Neuronal stem cell (in vitro differentiated cells): ENCODE measurements at regions not wholly inside any gene's neighbourhood (a gene's known extent, or its start where the extent isn't known, plus 50 kb on each side); places are given as distances from the start of the nearest gene placed in this dataset.

Experiments used
- DNase-seq: peaks from one replicate; pipeline ENCODE4 v3.0.0-alpha.2; 2013; ENCODE audit warnings: low spot score
- H2AFZ ChIP-seq: one replicate; pipeline ENCODE4 v1.6.1; 2013; ENCODE audit warnings: mild to moderate bottlenecking, low read length, inconsistent platforms
- H2AK5ac ChIP-seq: 2 replicates; pipeline ENCODE4 v1.6.1; 2013; ENCODE audit warnings: low read depth, mild to moderate bottlenecking, inconsistent platforms, low read length, moderate library complexity, mixed read lengths
- H2BK120ac ChIP-seq: 2 replicates; pipeline ENCODE4 v1.6.1; 2013; ENCODE audit warnings: low read depth, mild to moderate bottlenecking, inconsistent platforms, low read length, moderate library complexity, mixed read lengths
- H2BK12ac ChIP-seq: one replicate; pipeline ENCODE4 v1.6.1; 2013; ENCODE audit warnings: low read length, inconsistent platforms
- H2BK15ac ChIP-seq: 2 replicates; pipeline ENCODE4 v1.6.1; 2013; ENCODE audit warnings: mild to moderate bottlenecking, low read length, inconsistent platforms, mixed read lengths
- H2BK5ac ChIP-seq: one replicate; pipeline ENCODE4 v1.6.1; 2013; ENCODE audit warnings: inconsistent platforms, mild to moderate bottlenecking, low read length, moderate library complexity
- H3K14ac ChIP-seq: one replicate; pipeline ENCODE4 v1.6.1; 2013; ENCODE audit warnings: low read length, inconsistent platforms
- H3K18ac ChIP-seq: 2 replicates; pipeline ENCODE4 v1.6.1; 2013; ENCODE audit warnings: low read length, inconsistent platforms
- H3K23ac ChIP-seq: 2 replicates; pipeline ENCODE4 v1.6.1; 2013; ENCODE audit warnings: low read depth, mild to moderate bottlenecking, mixed read lengths, low read length, inconsistent platforms; ENCODE audit not compliant: poor library complexity
- H3K27ac ChIP-seq: replicated peaks from 3 replicates; pipeline ENCODE4 v1.5.1; 2013; ENCODE audit warnings: low read length, inconsistent platforms
- H3K27me3 ChIP-seq, 3 experiments: 2 replicates each; pipeline ENCODE4 v1.6.1; 2013; ENCODE audit warnings: low read length in 3 of 3, mild to moderate bottlenecking in 2 of 3, inconsistent platforms in 1 of 3, low read depth in 1 of 3, mixed read lengths in 1 of 3, moderate library complexity in 1 of 3; ENCODE audit not compliant: control insufficient read depth in 3 of 3, insufficient read depth in 3 of 3
- H3K36me3 ChIP-seq, 2 donors: replicated peaks in 1 of 2; 2 replicates each; pipeline ENCODE4 v1.6.1; 2013; ENCODE audit warnings: low read length in 2 of 2; ENCODE audit not compliant: control insufficient read depth in 2 of 2, insufficient read depth in 2 of 2
- H3K4ac ChIP-seq: 2 replicates; pipeline ENCODE4 v1.6.1; 2013; ENCODE audit warnings: inconsistent platforms, mild to moderate bottlenecking, low read length, moderate library complexity
- H3K4me1 ChIP-seq, 2 donors: 1 replicate in 1 of 2; 2 replicates in 1 of 2; pipeline ENCODE4 v1.6.1; 2013; ENCODE audit warnings: low read length in 2 of 2, low read depth in 1 of 2; ENCODE audit not compliant: control insufficient read depth in 2 of 2, insufficient read depth in 1 of 2
- H3K4me2 ChIP-seq: one replicate; pipeline ENCODE4 v1.6.1; 2013; ENCODE audit warnings: mild to moderate bottlenecking, low read length, inconsistent platforms; ENCODE audit not compliant: insufficient read depth, poor library complexity, severe bottlenecking
- H3K4me3 ChIP-seq, 2 donors: 2 replicates each; pipeline ENCODE4 v1.5.1; 2013; ENCODE audit warnings: low read length in 2 of 2, mild to moderate bottlenecking in 2 of 2, inconsistent platforms in 1 of 2, moderate library complexity in 1 of 2
- H3K79me1 ChIP-seq: one replicate; pipeline ENCODE4 v1.6.1; 2013; ENCODE audit warnings: low read depth, mild to moderate bottlenecking, inconsistent platforms, low read length, moderate library complexity
- H3K9ac ChIP-seq: one replicate; pipeline ENCODE4 v1.6.1; 2013; ENCODE audit warnings: mild to moderate bottlenecking, low read depth, low read length, inconsistent platforms; ENCODE audit not compliant: poor library complexity
- H3K9me3 ChIP-seq, 2 donors: replicated peaks in 1 of 2; 2 replicates each; pipeline versions ENCODE3 to v1.6.1; 2013; ENCODE audit warnings: low read length in 2 of 2, mild to moderate bottlenecking in 2 of 2, inconsistent platforms in 1 of 2, low read depth in 1 of 2, mixed read lengths in 1 of 2, moderate library complexity in 1 of 2; ENCODE audit not compliant: control insufficient read depth in 2 of 2, insufficient read depth in 1 of 2
- H4K8ac ChIP-seq: one replicate; pipeline ENCODE4 v1.6.1; 2013; ENCODE audit warnings: low read depth, mild to moderate bottlenecking, inconsistent platforms, low read length, moderate library complexity
- H4K91ac ChIP-seq: one replicate; pipeline ENCODE4 v1.6.1; 2013; ENCODE audit warnings: low read length, low read depth, mild to moderate bottlenecking, inconsistent platforms; ENCODE audit not compliant: poor library complexity
- WGBS, 2 donors: extraction: QIAGEN DNeasy Blood & Tissue Kit; methylation state at CpG; one replicate each; pipeline ENCODE4 v1.1.7; 2013; ENCODE audit warnings: missing lambda C conversion rate in 2 of 2, mixed read lengths in 1 of 2; ENCODE audit not compliant: insufficient read length in 2 of 2, insufficient replicate concordance in 1 of 2; ENCODE audit errors: extremely low coverage in 2 of 2; 5-methylcytosine and 5-hydroxymethylcytosine counted together

- no peak overlapping the region for H2BK120ac ChIP-seq
- H2AK5ac ChIP-seq = no peak overlapping the region
- peaks cover 0 to 2% (median 0%) of the 10 kb centered on the region in 3 experiments for H3K27me3 ChIP-seq
- no peak overlapping the region for H2BK15ac ChIP-seq
- H3K14ac ChIP-seq = no peak overlapping the region
- no peaks in the 10 kb centered on the region for H3K36me3 ChIP-seq
- H2AFZ ChIP-seq = no peak overlapping the region
- H3K9ac ChIP-seq = no peak overlapping the region
- H3K4me1 ChIP-seq = no peaks in the 10 kb centered on the region
- H4K8ac ChIP-seq = no peak overlapping the region
- no CpG with 5 or more reads among the region's 4 CpGs for WGBS, 2 donors
- no peak overlapping the region for H2BK5ac ChIP-seq
- no peak for DNase-seq
- H3K4me2 ChIP-seq = no peak overlapping the region
- no peaks in the 10 kb centered on the region for H3K79me1 ChIP-seq
- no peak overlapping the region for H3K27ac ChIP-seq
- peaks cover 0 to 2% of the 10 kb centered on the region in 2 donors for H3K9me3 ChIP-seq
- H3K4me3 ChIP-seq = no peak overlapping the region
- no peak overlapping the region for H3K23ac ChIP-seq
- no peak overlapping the region for H3K18ac ChIP-seq
- no peak overlapping the region for H3K4ac ChIP-seq
- no peak overlapping the region for H4K91ac ChIP-seq
- H2BK12ac ChIP-seq = no peak overlapping the region
Measured at GRCh38 chr1:101455166-101455565, 218.3 kb downstream of the S1PR1 start.

GRCh38 chr1:101460739-101461138 lies 223.9 kb downstream of the S1PR1 start:
- Histone ChIP-seq H3K79me1 (no peaks in the 10 kb centered on the region), H3K23ac (no peak overlapping the region), H2AK5ac (no peak overlapping the region), H4K91ac (no peak overlapping the region), H3K9me3 (peaks cover 0 to 3% of the 10 kb centered on the region in 2 donors), H3K18ac (no peak overlapping the region), H2AFZ (peak overlapping the region; percentile 11), H3K4ac (no peak overlapping the region), H4K8ac (no peak overlapping the region), H3K27ac (no peak overlapping the region), H3K14ac (no peak overlapping the region), H3K4me2 (no peak overlapping the region), H3K9ac (no peak overlapping the region), H3K27me3 (no peaks in the 10 kb centered on the region), H2BK15ac (no peak overlapping the region), H2BK120ac (no peak overlapping the region), H2BK12ac (no peak overlapping the region), H3K4me3 (no peak overlapping the region), H3K36me3 (no peaks in the 10 kb centered on the region), H3K4me1 (no peaks in the 10 kb centered on the region), H2BK5ac (no peak overlapping the region)
- no peak for DNase-seq

- H3K79me1 ChIP-seq = no peaks in the 10 kb centered on the region
- H3K36me3 ChIP-seq = no peaks in the 10 kb centered on the region
- H3K9ac ChIP-seq = no peak overlapping the region
- no CpG with 5 or more reads among the region's 1 CpG for WGBS, 2 donors
- H2BK12ac ChIP-seq = no peak overlapping the region
- no peak overlapping the region for H2BK5ac ChIP-seq
- H2AFZ ChIP-seq = no peak overlapping the region
- no peak for DNase-seq
- H4K91ac ChIP-seq = no peak overlapping the region
- H3K4me1 ChIP-seq = no peaks in the 10 kb centered on the region
- H3K14ac ChIP-seq = no peak overlapping the region
- H3K4me3 ChIP-seq = no peak overlapping the region
- H2BK120ac ChIP-seq = no peak overlapping the region
- no peak overlapping the region for H3K18ac ChIP-seq
- no peak overlapping the region for H2BK15ac ChIP-seq
- H2AK5ac ChIP-seq = no peak overlapping the region
- H3K27me3 ChIP-seq = no peaks in the 10 kb centered on the region
- no peak overlapping the region for H3K23ac ChIP-seq
- H3K9me3 ChIP-seq = peaks cover 0 to 3% of the 10 kb centered on the region in 2 donors
- H3K27ac ChIP-seq = no peak overlapping the region
- no peak overlapping the region for H3K4me2 ChIP-seq
- no peak overlapping the region for H3K4ac ChIP-seq
- no peak overlapping the region for H4K8ac ChIP-seq
Measured at GRCh38 chr1:101463195-101463594, 226.4 kb downstream of the S1PR1 start.

GRCh38 chr1:101465941-101466340 lies 229.1 kb downstream of the S1PR1 start:
- Histone ChIP-seq H4K91ac (no peak overlapping the region), H4K8ac (no peak overlapping the region), H3K4ac (no peak overlapping the region), H3K36me3 (no peaks in the 10 kb centered on the region), H3K79me1 (no peaks in the 10 kb centered on the region), H2BK5ac (no peak overlapping the region), H3K14ac (no peak overlapping the region), H3K9me3 (peaks cover 0 to 3% of the 10 kb centered on the region in 2 donors), H2BK120ac (no peak overlapping the region), H3K4me3 (no peak overlapping the region), H3K27me3 (no peaks in the 10 kb centered on the region), H3K23ac (no peak overlapping the region), H3K18ac (no peak overlapping the region), H2AFZ (no peak overlapping the region), H2BK12ac (no peak overlapping the region), H2AK5ac (no peak overlapping the region), H3K4me1 (no peaks in the 10 kb centered on the region), H3K9ac (no peak overlapping the region), H3K27ac (no peak overlapping the region), H2BK15ac (no peak overlapping the region), H3K4me2 (no peak overlapping the region)
- DNase-seq = no peak
- no CpG with 5 or more reads among the region's 2 CpGs for WGBS, 2 donors
